Stomach smooth muscle (tissue), 2 donors: ENCODE measurements at regions not wholly inside any gene's neighbourhood (a gene's known extent, or its start where the extent isn't known, plus 50 kb on each side); places are given as distances from the start of the nearest gene placed in this dataset.
A peak's percentile ranks its signal among the peaks of the same experiment; 100 is the strongest.

Experiments
- H3K27ac ChIP-seq: one replicate; pipeline ENCODE4 v1.7.0; 2013; ENCODE audit warnings: mild to moderate bottlenecking, low read length, inconsistent platforms
- H3K27me3 ChIP-seq, 2 donors: one replicate each; pipeline ENCODE4 v1.7.0; 2013; ENCODE audit warnings: low read length in 2 of 2; ENCODE audit not compliant: insufficient read depth in 2 of 2, control insufficient read depth in 1 of 2
- H3K36me3 ChIP-seq, 2 donors: one replicate each; pipeline ENCODE4 v1.7.0; 2013; ENCODE audit warnings: low read length in 2 of 2; ENCODE audit not compliant: control insufficient read depth in 2 of 2, insufficient read depth in 2 of 2
- H3K4me1 ChIP-seq: one replicate; pipeline ENCODE4 v1.7.0; 2013; ENCODE audit warnings: low read length; ENCODE audit not compliant: control insufficient read depth, insufficient read depth
- H3K4me3 ChIP-seq, 2 donors: one replicate each; pipeline ENCODE4 v1.7.0; 2013; ENCODE audit warnings: low read length in 2 of 2
- H3K9ac ChIP-seq, 2 donors: one replicate each; pipeline ENCODE4 v1.7.0; 2013; ENCODE audit warnings: low read length in 2 of 2, mild to moderate bottlenecking in 1 of 2
- H3K9me3 ChIP-seq, 2 donors: one replicate each; pipeline ENCODE4 v1.7.0; 2013; ENCODE audit warnings: low read length in 2 of 2; ENCODE audit not compliant: control insufficient read depth in 2 of 2
- donor health status: healthy.
- donor health status: Pancreatic carcinoma.

DNA sequence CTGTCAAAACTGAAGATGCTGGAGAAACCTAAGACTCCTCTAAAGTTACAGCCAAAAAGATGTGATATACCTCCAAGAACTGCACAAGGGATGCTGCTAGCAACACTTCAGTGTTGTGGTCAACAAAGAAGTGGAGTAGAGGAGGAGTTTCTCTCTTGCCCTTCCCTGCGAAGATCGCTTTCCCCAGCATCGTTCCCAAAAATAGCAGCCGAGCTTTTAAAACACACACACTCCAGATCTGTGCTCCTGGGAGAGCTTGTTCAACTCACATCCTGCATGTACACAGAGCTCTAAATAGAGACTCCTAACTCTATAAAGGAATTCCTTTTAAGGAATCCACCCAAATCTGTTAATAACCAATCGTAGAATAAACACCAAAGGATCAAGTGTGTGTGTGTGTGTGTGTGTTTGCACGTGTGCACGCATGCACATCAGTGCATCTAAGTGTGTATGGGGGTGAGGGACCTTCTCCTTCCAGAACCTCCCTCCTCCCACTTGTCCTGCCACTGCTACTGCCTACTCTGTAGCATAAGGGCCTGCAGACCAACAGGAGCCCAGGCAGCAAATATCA lies 58.5 kb downstream of the PSMG1 start:
- H3K27me3 ChIP-seq = no peaks in the 10 kb centered on the region
- no peak overlapping the region for H3K9ac ChIP-seq
- H3K9me3 ChIP-seq = no peaks in the 10 kb centered on the region
- H3K4me1 ChIP-seq = peaks cover 16% of the 10 kb centered on the region
- H3K27ac ChIP-seq = peak overlapping the region; percentile 60
- no peaks in the 10 kb centered on the region for H3K36me3 ChIP-seq
- no peak overlapping the region for H3K4me3 ChIP-seq

DNA sequence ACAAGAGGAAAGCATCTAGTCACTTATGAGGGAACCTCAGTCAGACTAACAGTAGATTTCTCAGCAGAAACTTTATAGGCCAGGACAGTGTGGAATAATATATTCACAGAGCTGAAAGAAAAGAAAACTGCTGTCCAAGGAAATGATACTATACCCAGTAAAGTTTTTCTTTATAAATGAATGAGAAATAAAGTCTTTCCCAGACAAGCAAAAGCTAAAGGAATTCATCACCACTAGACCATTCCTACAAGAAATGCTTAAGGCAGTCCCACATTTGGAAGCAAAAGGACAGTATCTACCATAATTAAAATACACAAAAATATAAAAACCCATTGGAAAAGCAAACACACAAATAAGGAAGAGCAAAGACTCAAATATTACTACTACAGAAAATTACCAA lies 59.9 kb downstream of the PSMG1 start:
- Histone ChIP-seq H3K9ac (no peak overlapping the region), H3K4me1 (peaks cover 16% of the 10 kb centered on the region), H3K4me3 (no peak overlapping the region), H3K27ac (no peak overlapping the region), H3K9me3 (no peaks in the 10 kb centered on the region), H3K36me3 (no peaks in the 10 kb centered on the region), H3K27me3 (no peaks in the 10 kb centered on the region)

DNA sequence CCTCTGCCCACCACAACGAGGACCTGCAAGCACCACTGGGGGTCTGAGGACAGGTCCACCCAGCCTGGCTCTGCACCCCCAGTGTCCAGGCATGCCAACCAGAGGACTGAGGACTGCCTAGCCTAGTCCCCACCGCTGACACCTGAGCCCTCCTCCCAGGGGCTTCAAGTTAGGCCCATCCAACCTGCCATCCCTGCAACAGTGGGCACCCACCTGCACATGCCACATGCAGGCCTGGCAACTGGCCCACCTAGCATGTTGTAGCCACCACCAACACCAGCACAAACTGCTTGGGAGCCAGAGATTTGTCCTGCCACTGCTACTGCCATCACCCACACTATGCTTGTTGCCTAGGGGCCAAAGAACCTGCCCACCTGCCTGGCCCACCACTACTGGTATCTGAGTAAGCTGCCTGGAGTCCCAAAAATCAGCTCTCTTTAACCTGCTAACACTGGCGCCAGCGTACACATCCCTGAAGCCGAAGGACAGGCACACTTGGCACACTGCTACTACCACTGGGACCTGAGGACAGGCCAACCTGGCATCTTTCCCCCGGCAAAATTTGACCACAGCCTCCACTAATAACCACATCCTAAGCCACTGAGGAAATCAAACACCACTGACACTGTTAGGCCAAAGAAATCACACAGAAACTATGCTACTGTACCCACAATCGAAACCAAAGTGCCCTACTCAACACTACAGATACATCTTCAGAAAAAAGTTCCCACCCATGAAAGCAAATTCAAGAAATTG lies 61.5 kb downstream of the PSMG1 start:
- Histone ChIP-seq H3K27ac (no peak overlapping the region), H3K36me3 (no peaks in the 10 kb centered on the region), H3K4me3 (no peak overlapping the region), H3K27me3 (no peaks in the 10 kb centered on the region), H3K4me1 (peaks cover 16% of the 10 kb centered on the region), H3K9me3 (no peaks in the 10 kb centered on the region), H3K9ac (no peak overlapping the region)

DNA sequence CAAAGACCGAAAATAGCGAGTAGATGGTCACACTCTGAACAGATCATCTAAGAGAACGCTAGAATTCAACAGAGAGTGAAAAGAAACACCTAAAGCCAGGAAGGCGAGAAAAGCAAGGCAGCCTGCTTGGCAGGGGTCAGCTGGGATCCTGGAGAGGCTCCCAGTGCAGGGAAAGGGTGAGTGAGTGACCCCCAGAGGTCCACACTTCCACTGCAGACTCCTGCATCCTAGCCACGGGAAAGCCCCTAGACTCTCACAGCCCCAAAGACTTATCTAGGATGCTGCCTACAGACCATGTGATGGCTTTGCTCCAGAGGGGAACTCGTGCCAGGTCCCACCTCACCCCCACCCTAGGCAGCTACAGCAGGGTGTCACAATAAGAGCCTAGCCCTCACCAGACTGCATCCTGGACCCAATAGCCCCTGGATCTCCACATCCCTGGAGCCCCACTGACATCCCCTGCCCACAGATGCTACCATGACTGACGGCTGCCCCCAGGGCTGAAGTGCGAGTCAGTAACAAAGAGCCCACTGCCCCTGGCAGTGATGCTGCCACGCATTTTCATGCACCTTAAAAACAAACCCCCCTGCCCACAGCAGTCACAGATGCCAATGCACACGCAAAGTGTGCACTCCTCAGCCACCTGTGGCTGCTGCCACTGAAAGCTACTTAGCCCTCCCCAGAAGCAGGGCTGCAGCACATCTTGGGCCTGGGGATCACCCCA lies 62.2 kb downstream of the PSMG1 start:
- no peak overlapping the region for H3K4me3 ChIP-seq
- no peaks in the 10 kb centered on the region for H3K27me3 ChIP-seq
- H3K36me3 ChIP-seq = no peaks in the 10 kb centered on the region
- H3K4me1 ChIP-seq = peaks cover 14% of the 10 kb centered on the region
- no peak overlapping the region for H3K9ac ChIP-seq
- H3K27ac ChIP-seq = no peak overlapping the region
- H3K9me3 ChIP-seq = no peaks in the 10 kb centered on the region

GRCh38 chr21:39119891-39120290 lies 63.4 kb downstream of the PSMG1 start:
- H3K36me3 ChIP-seq = no peaks in the 10 kb centered on the region
- H3K9ac ChIP-seq = no peak overlapping the region
- H3K27ac ChIP-seq = no peak overlapping the region
- H3K9me3 ChIP-seq = no peaks in the 10 kb centered on the region
- H3K27me3 ChIP-seq = no peaks in the 10 kb centered on the region
- peaks cover 18% of the 10 kb centered on the region for H3K4me1 ChIP-seq
- no peak overlapping the region for H3K4me3 ChIP-seq

DNA sequence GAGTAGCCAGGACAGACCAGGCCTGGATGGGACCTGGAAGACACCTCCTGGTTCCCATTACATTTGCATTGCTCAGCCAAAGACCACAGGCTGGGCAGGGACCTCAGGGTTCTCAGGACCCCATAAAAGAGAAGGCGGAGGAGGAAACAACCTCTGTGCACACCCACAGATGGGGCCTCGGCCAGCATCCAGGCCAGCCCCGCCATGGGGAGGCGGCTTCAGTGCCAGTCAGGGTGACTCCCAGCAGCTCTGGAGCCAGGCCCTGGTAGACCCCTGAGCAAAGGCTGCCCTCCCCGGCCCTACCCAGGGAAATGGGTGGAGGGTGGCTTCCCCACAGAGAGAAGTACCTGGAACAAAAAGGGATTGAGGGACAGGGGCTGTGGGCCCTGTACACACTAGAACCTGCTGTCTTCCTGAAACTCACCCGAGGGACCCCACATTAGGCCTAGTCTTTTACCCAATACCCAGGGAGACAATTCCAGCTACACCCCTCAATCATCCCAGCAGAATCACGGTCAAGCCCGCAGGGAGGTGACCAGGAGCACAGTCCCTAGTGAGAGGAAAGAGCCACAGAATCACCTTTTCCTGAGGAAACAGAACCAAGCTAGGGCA lies 64.5 kb downstream of the PSMG1 start:
- Histone ChIP-seq H3K4me3 (no peak overlapping the region), H3K9me3 (no peaks in the 10 kb centered on the region), H3K27me3 (no peaks in the 10 kb centered on the region), H3K9ac (no peak overlapping the region), H3K27ac (no peak overlapping the region), H3K4me1 (peaks cover 11% of the 10 kb centered on the region), H3K36me3 (no peaks in the 10 kb centered on the region)

- no peaks in the 10 kb centered on the region for H3K36me3 ChIP-seq
- H3K9me3 ChIP-seq = no peaks in the 10 kb centered on the region
- no peak overlapping the region for H3K27ac ChIP-seq
- H3K4me1 ChIP-seq = peaks cover 11% of the 10 kb centered on the region
- H3K9ac ChIP-seq = no peak overlapping the region
- H3K27me3 ChIP-seq = no peaks in the 10 kb centered on the region
- no peak overlapping the region for H3K4me3 ChIP-seq
Observed at GRCh38 chr21:39118061-39118460, 65.2 kb downstream of the PSMG1 start.

GRCh38 chr21:39117440-39117970 lies 65.7 kb downstream of the PSMG1 start:
- H3K4me1 ChIP-seq = peaks cover 11% of the 10 kb centered on the region
- H3K36me3 ChIP-seq = no peaks in the 10 kb centered on the region
- H3K4me3 ChIP-seq = no peak overlapping the region
- no peaks in the 10 kb centered on the region for H3K27me3 ChIP-seq
- H3K27ac ChIP-seq = no peak overlapping the region
- H3K9ac ChIP-seq = no peak overlapping the region
- H3K9me3 ChIP-seq = no peaks in the 10 kb centered on the region

DNA sequence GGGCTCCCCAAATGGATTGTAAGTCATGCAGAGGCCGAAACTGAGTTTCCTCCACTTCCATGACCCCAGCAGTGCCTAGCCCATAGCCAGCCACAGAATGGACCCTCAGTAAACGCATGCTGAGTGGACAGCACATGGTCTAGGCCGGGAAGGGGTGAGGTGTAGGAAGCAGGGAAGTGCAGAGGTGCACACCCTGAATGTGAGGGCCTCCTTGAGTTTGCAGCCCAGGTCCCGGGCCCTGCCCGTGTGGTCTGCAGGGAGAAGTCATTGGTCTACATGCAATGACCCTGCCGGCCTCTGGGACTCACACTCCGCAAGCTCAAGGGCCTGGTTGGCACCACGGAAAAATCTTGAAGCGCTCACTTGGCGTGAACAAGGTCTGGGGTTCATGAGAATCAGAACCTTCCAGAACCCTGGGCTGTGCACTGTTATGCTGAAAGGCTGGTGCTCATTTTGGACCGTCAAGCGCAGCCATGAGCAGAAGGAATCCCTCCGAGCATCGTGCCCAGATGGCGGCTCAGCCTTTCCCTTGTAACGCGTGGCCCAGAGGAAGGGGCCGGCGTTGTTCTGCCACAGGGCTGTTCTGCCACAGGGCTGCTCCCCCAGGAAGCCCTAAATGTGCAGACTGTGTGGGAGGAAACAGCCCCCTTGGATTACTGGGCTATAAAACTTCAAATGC lies 66.4 kb downstream of the PSMG1 start:
- H3K27me3 ChIP-seq = no peaks in the 10 kb centered on the region
- H3K4me1 ChIP-seq = peaks cover 12% of the 10 kb centered on the region
- H3K4me3 ChIP-seq = no peak overlapping the region
- no peak overlapping the region for H3K27ac ChIP-seq
- H3K36me3 ChIP-seq = no peaks in the 10 kb centered on the region
- no peaks in the 10 kb centered on the region for H3K9me3 ChIP-seq
- no peak overlapping the region for H3K9ac ChIP-seq

DNA sequence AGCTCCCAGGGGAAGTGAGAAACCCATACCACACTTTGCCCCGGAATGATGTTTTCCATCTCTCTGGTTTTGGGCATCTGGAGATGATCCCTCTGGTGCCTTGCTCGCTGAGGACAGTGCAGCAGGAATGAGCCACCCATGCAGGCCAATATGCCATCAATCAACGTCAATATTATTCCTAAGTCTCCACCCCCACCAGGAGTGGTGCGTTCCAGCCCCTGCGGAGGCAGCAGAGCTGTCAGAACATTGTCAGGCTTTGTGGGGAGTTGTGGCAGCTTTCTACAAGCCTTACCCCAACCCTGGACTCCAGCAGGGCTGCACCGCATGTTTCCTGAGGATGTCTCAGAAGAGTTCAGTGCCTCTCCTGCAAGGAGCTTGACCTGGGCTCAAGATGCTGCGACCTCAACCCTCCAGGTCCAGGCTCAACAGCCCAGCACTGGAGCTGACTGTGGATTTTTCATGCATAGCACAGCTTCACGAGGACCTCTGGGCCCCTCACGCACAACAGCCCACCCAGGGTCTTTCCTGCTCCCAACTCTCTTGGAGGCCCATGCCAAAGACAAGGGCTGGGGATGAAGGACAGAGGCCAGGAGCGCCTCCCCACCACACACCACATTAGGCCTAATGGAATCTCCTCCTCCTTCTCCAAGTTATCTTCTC lies 67.5 kb downstream of the PSMG1 start:
- no peak overlapping the region for H3K27ac ChIP-seq
- peaks cover 21% of the 10 kb centered on the region for H3K4me1 ChIP-seq
- H3K27me3 ChIP-seq = no peaks in the 10 kb centered on the region
- no peaks in the 10 kb centered on the region for H3K36me3 ChIP-seq
- no peak overlapping the region for H3K4me3 ChIP-seq
- no peak overlapping the region for H3K9ac ChIP-seq
- no peaks in the 10 kb centered on the region for H3K9me3 ChIP-seq
